ENCODE measurements at regions not wholly inside any gene's neighbourhood (a gene's known extent, or its start where the extent isn't known, plus 50 kb on each side); places are given as distances from the start of the nearest gene placed in this dataset.

DNA sequence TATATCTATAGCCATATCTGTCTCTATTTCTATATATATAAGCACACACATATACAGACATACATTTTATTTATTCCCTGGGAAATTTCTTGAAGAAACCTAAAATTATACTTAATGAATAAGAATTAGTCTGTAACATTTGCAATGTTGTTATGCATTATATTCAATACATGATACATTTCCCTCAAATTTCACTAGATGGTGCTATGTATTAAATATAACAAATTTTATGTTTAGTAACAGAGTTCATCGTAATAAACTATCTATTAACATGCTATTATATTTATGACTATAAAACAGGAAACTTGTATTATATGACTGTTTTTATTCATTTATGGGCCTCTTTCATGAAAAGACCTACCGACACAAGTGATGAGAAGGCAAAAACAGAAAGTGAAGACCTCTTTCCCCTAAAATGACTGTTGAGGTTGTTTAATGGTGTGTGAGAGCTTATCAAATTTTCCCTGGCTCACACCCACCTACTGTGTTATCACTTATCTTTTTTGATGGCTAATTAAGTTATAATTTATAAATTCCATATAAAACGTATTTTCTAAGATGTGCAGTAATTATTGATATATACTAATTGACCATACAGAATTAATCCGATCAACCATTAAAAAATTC lies 881.9 kb downstream of the SLITRK6 start:
- H3K9me3 ChIP-seq (ENCODE audit: control insufficient read depth in 1 of 2, insufficient read depth in 1 of 2, low read depth in 1 of 2, low read length in 2 of 2): no peaks in the 10 kb centered on the region; a peak in 1 of 4 replicates
- TF ChIP-seq POLR2A (IDR thresholded peaks at IDR 0.05; ENCODE audit: borderline replicate concordance, extremely low read depth, insufficient read depth, insufficient read length): no peak
- TF ChIP-seq ATF3 (IDR thresholded peaks at IDR 0.05): no peak
- no peak for TF ChIP-seq TCF7L2 (IDR thresholded peaks at IDR 0.05; ENCODE audit: borderline replicate concordance, extremely low read depth, insufficient read depth, insufficient read length)
- TF ChIP-seq RAD21 (IDR thresholded peaks at IDR 0.05; ENCODE audit: low read depth): peak; percentile 42
- no peak for TF ChIP-seq CEBPB (IDR thresholded peaks at IDR 0.05; ENCODE audit: low read depth)
- peak in 2 of 3 experiments; percentile 11 to 30; a peak in 1 of 6 replicates for TF ChIP-seq CTCF (IDR thresholded peaks at IDR 0.05 in 2 of 3, conservative IDR thresholded peaks at IDR 0.05 in 1 of 3; ENCODE audit: borderline replicate concordance in 1 of 3, insufficient read depth in 1 of 3, low read depth in 2 of 3, low read length in 2 of 3)
- TF ChIP-seq ELF1 (IDR thresholded peaks at IDR 0.05; ENCODE audit: borderline replicate concordance, low read depth): no peak
- DNase-seq (ENCODE audit: low read depth, low spot score) (no peak), ATAC-seq (no peak)
- no peaks in the 10 kb centered on the region for H3K79me2 ChIP-seq (ENCODE audit: insufficient read depth, low read length)
- no peak overlapping the region for H3K4me2 ChIP-seq (ENCODE audit: low read length)
- H3K9ac ChIP-seq (ENCODE audit: low read length): no peak overlapping the region
- no peaks in the 10 kb centered on the region for H4K20me1 ChIP-seq (ENCODE audit: insufficient read depth)
- no peaks in the 10 kb centered on the region for H3K9me2 ChIP-seq (ENCODE audit: insufficient read depth)
- no peaks in the 10 kb centered on the region for H3K36me3 ChIP-seq (ENCODE audit: control insufficient read depth in 1 of 2, insufficient read depth in 2 of 2, low read length in 2 of 2)
- no peak overlapping the region for H2AFZ ChIP-seq (ENCODE audit: low read depth, low read length, poor library complexity, severe bottlenecking)
- H3K4me3 ChIP-seq (replicated peaks in 1 of 2; ENCODE audit: low read depth in 1 of 2, low read length in 2 of 2): no peak overlapping the region
- BruUV-seq (replicated peaks): no TSS peak
- ChIA-PET POLR2A (no interaction called here), RAD21 (ENCODE audit: low non-redundant PET in 1 of 2, low total read pairs in 2 of 2, uncharacterized antibody in 2 of 2, unreplicated experiment in 2 of 2) (no interaction called here), CTCF (interaction anchor here (1.0 kb wide), 1 partner anchor 73 kb away, joined by 3 read pairs; no protein-coding TSS in a partner anchor)
- H3K27me3 ChIP-seq (ENCODE audit: insufficient read depth, low read length): no peaks in the 10 kb centered on the region
- no peak overlapping the region for H3K27ac ChIP-seq (ENCODE audit: low read depth, low read length)
- intact Hi-C loops (cut with micrococcal nuclease): loop anchor here (1.0 kb wide), 1 partner anchor 889 kb away; no protein-coding TSS in a partner anchor
- H3K4me1 ChIP-seq (ENCODE audit: control insufficient read depth in 1 of 2, insufficient read depth in 2 of 2, low read length in 2 of 2): no peaks in the 10 kb centered on the region

DNA sequence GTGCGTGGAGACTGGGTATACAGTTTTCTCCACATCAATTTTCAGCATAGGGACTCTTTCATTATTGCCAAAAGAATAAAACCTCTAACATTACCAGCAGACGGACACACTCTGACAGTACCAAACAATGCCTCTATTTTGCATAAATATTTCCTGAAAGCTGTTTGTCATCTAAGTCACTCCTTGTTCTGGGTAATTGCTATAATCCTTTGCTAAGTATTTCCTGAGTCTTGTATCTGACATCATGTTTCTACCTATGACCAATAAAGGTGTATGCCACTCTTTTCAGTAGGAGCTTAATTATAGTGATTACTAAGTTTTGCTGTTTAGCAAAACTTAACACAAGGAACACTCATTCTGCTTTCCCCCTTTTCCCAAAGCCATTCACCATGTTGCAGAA lies 886.5 kb downstream of the SLITRK6 start:
- no peak overlapping the region for H3K27ac ChIP-seq (ENCODE audit: low read depth, low read length)
- H3K27me3 ChIP-seq (ENCODE audit: insufficient read depth, low read length): no peaks in the 10 kb centered on the region
- DNase-seq (ENCODE audit: low read depth, low spot score) (no peak), ATAC-seq (no peak)
- no peaks in the 10 kb centered on the region for H3K79me2 ChIP-seq (ENCODE audit: insufficient read depth, low read length)
- H3K9me3 ChIP-seq (ENCODE audit: control insufficient read depth in 1 of 2, insufficient read depth in 1 of 2, low read depth in 1 of 2, low read length in 2 of 2): no peaks in the 10 kb centered on the region; a peak in 1 of 4 replicates
- no TSS peak for BruUV-seq (replicated peaks)
- no peaks in the 10 kb centered on the region for H3K36me3 ChIP-seq (ENCODE audit: control insufficient read depth in 1 of 2, insufficient read depth in 2 of 2, low read length in 2 of 2)
- no peak overlapping the region for H3K9ac ChIP-seq (ENCODE audit: low read length)
- H2AFZ ChIP-seq (ENCODE audit: low read depth, low read length, poor library complexity, severe bottlenecking): no peak overlapping the region
- no peaks in the 10 kb centered on the region for H3K4me1 ChIP-seq (ENCODE audit: control insufficient read depth in 1 of 2, insufficient read depth in 2 of 2, low read length in 2 of 2)
- H3K4me3 ChIP-seq (replicated peaks in 1 of 2; ENCODE audit: low read depth in 1 of 2, low read length in 2 of 2): no peak overlapping the region
- H3K4me2 ChIP-seq (ENCODE audit: low read length): no peak overlapping the region
- ChIA-PET POLR2A (no interaction called here), CTCF (no interaction called here), RAD21 (ENCODE audit: low non-redundant PET in 1 of 2, low total read pairs in 2 of 2, uncharacterized antibody in 2 of 2, unreplicated experiment in 2 of 2) (no interaction called here)
- intact Hi-C loops (cut with micrococcal nuclease): no loop called here
- no peaks in the 10 kb centered on the region for H3K9me2 ChIP-seq (ENCODE audit: insufficient read depth)
- no peaks in the 10 kb centered on the region for H4K20me1 ChIP-seq (ENCODE audit: insufficient read depth)
- TF ChIP-seq EGR1 (IDR thresholded peaks at IDR 0.05; ENCODE audit: low read depth) (no peak), TCF7L2 (IDR thresholded peaks at IDR 0.05; ENCODE audit: borderline replicate concordance, extremely low read depth, insufficient read depth, insufficient read length) (no peak), RAD21 (IDR thresholded peaks at IDR 0.05; ENCODE audit: low read depth) (no peak), CEBPB (IDR thresholded peaks at IDR 0.05; ENCODE audit: low read depth) (no peak), ZFX (IDR thresholded peaks at IDR 0.05) (no peak), CBX3 (IDR thresholded peaks at IDR 0.05; ENCODE audit: low read depth) (no peak), EZH2phosphoT487 (IDR thresholded peaks at IDR 0.05; ENCODE audit: borderline replicate concordance) (no peak), ELF1 (IDR thresholded peaks at IDR 0.05; ENCODE audit: borderline replicate concordance, low read depth) (no peak), POLR2A (IDR thresholded peaks at IDR 0.05; ENCODE audit: borderline replicate concordance, extremely low read depth, insufficient read depth, insufficient read length) (no peak)
- TF ChIP-seq, protein P1, sequence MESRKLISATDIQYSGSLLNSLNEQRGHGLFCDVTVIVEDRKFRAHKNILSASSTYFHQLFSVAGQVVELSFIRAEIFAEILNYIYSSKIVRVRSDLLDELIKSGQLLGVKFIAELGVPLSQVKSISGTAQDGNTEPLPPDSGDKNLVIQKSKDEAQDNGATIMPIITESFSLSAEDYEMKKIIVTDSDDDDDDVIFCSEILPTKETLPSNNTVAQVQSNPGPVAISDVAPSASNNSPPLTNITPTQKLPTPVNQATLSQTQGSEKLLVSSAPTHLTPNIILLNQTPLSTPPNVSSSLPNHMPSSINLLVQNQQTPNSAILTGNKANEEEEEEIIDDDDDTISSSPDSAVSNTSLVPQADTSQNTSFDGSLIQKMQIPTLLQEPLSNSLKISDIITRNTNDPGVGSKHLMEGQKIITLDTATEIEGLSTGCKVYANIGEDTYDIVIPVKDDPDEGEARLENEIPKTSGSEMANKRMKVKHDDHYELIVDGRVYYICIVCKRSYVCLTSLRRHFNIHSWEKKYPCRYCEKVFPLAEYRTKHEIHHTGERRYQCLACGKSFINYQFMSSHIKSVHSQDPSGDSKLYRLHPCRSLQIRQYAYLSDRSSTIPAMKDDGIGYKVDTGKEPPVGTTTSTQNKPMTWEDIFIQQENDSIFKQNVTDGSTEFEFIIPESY (IDR thresholded peaks at IDR 0.05; ENCODE audit: extremely low read depth, insufficient replicate concordance, low read length): no peak

Data from HCT116 (cell line).